Stromal cell of bone marrow (primary cell): ENCODE measurements at regions not wholly inside any gene's neighbourhood (a gene's known extent, or its start where the extent isn't known, plus 50 kb on each side); places are given as distances from the start of the nearest gene placed in this dataset.
A peak's percentile ranks its signal among the peaks of the same experiment; 100 is the strongest.

Source experiments
- DNase-seq: peaks from one replicate; pipeline ENCODE4 v3.0.0-alpha.2; 2012; ENCODE audit warnings: low read depth

- no peak for DNase-seq
Measured at GRCh38 chr17:79396696-79397095, 214.2 kb downstream of the RBFOX3 start.

- no peak for DNase-seq
Measured at GRCh38 chr17:79395545-79395944, 215.3 kb downstream of the RBFOX3 start.

- no peak for DNase-seq
Measured at GRCh38 chr17:79395066-79395465, 215.8 kb downstream of the RBFOX3 start.

GRCh38 chr17:79393358-79394052 is 217.3 kb downstream of the RBFOX3 start:
- peak; percentile 23 for DNase-seq

GRCh38 chr17:79392598-79392997 is 218.3 kb downstream of the RBFOX3 start:
- no peak for DNase-seq

- DNase-seq = peak; percentile 22
Measured at GRCh38 chr17:79391376-79392233, 219.2 kb downstream of the RBFOX3 start.

GRCh38 chr17:79389896-79390295 is 221.0 kb downstream of the RBFOX3 start:
- DNase-seq = no peak

GRCh38 chr17:79388556-79389295 is 222.1 kb downstream of the RBFOX3 start:
- DNase-seq = no peak

GRCh38 chr17:79387783-79388182 is 223.1 kb downstream of the RBFOX3 start:
- DNase-seq = no peak

GRCh38 chr17:79385962-79386563 is 224.8 kb downstream of the RBFOX3 start:
- no peak for DNase-seq

- DNase-seq = no peak
Measured at GRCh38 chr17:79382313-79382712, 228.5 kb downstream of the RBFOX3 start.

GRCh38 chr17:79379700-79380445 is 231.0 kb downstream of the RBFOX3 start:
- DNase-seq = no peak

- DNase-seq = no peak
Measured at GRCh38 chr17:79377230-79377786, 233.5 kb downstream of the RBFOX3 start.

- DNase-seq = no peak
Measured at GRCh38 chr17:79374807-79375206, 236.0 kb downstream of the RBFOX3 start.

- no peak for DNase-seq
Measured at GRCh38 chr17:79374087-79374689, 236.7 kb downstream of the RBFOX3 start.

GRCh38 chr17:79372470-79373238 is 238.2 kb downstream of the RBFOX3 start:
- DNase-seq = no peak

- no peak for DNase-seq
Measured at GRCh38 chr17:79371984-79372383, 238.9 kb downstream of the RBFOX3 start.

- DNase-seq = no peak
Measured at GRCh38 chr17:79370594-79370993, 240.3 kb downstream of the RBFOX3 start.

- DNase-seq = no peak
Measured at GRCh38 chr17:79370126-79370525, 240.7 kb downstream of the RBFOX3 start.

- no peak for DNase-seq
Measured at GRCh38 chr17:79369532-79369931, 241.3 kb downstream of the RBFOX3 start.
